Neural progenitor cell (in vitro differentiated cells): ENCODE measurements at regions not wholly inside any gene's neighbourhood (a gene's known extent, or its start where the extent isn't known, plus 50 kb on each side); places are given as distances from the start of the nearest gene placed in this dataset.

Experiments
- DNase-seq: peaks from one replicate; pipeline ENCODE4 v3.0.0-alpha.2; 2016; ENCODE audit warnings: low spot score
- H2AFZ ChIP-seq: fragments of 200-600 bp; sonication (generic); replicated peaks from 2 replicates; pipeline ENCODE4 v1.6.1; 2016; ENCODE audit warnings: antibody characterized with exemption
- H3F3A ChIP-seq: fragments of 200-600 bp; sonication (generic); 2 replicates; pipeline ENCODE4 v1.6.1; 2016; ENCODE audit warnings: antibody characterized with exemption, low read depth
- H3K27ac ChIP-seq: fragments of 200-600 bp; sonication (generic); 2 replicates; pipeline ENCODE4 v1.5.1; 2016; ENCODE audit warnings: mild to moderate bottlenecking
- H3K27me3 ChIP-seq: fragments of 200-600 bp; sonication (generic); 2 replicates; pipeline ENCODE4 v1.6.1; 2016; ENCODE audit warnings: mild to moderate bottlenecking, moderate library complexity
- H3K36me3 ChIP-seq: fragments of 200-600 bp; sonication (generic); 2 replicates; pipeline ENCODE4 v1.5.1; 2016
- H3K4me1 ChIP-seq: fragments of 200-600 bp; sonication (generic); 2 replicates; pipeline ENCODE4 v1.6.1; 2016; ENCODE audit warnings: mixed run types
- H3K4me2 ChIP-seq: fragments of 200-600 bp; sonication (generic); 2 replicates; pipeline ENCODE4 v1.6.1; 2016
- H3K4me3 ChIP-seq: fragments of 200-600 bp; sonication (generic); 2 replicates; pipeline ENCODE4 v1.5.1; 2016
- H3K79me2 ChIP-seq: fragments of 200-600 bp; sonication (generic); 2 replicates; pipeline ENCODE4 v1.6.1; 2016; ENCODE audit warnings: low read depth
- H3K9ac ChIP-seq: fragments of 200-600 bp; sonication (generic); 2 replicates; pipeline ENCODE4 v1.6.1; 2016
- H3K9me3 ChIP-seq: fragments of 200-600 bp; sonication (generic); 2 replicates; pipeline ENCODE4 v1.5.1; 2016; ENCODE audit warnings: low read depth
- H4K20me1 ChIP-seq: fragments of 200-600 bp; sonication (generic); 2 replicates; pipeline ENCODE4 v1.6.1; 2016; ENCODE audit warnings: low read depth
- H3K27ac Mint-ChIP-seq: 3 replicates; pipeline ENCODE4 v1.8.0; 2021; ENCODE audit warnings: mixed read lengths
- H3K27me3 Mint-ChIP-seq: 2 replicates; pipeline ENCODE4 v1.8.0; 2022; ENCODE audit warnings: low read depth, mild to moderate bottlenecking, inconsistent platforms, moderate library complexity, mixed read lengths; ENCODE audit not compliant: insufficient read depth
- H3K36me3 Mint-ChIP-seq: 3 replicates; pipeline ENCODE4 v1.8.0; 2021; ENCODE audit warnings: mixed read lengths
- H3K4me1 Mint-ChIP-seq: 3 replicates; pipeline ENCODE4 v1.8.0; 2021; ENCODE audit warnings: mixed read lengths
- H3K4me3 Mint-ChIP-seq: 3 replicates; pipeline ENCODE4 v1.8.0; 2021; ENCODE audit warnings: mild to moderate bottlenecking, moderate library complexity, mixed read lengths
- H3K9me3 Mint-ChIP-seq: 3 replicates; pipeline ENCODE4 v1.8.0; 2020; ENCODE audit warnings: mixed read lengths
- CTCF ChIP-seq: fragments of 200-600 bp; sonication (generic); IDR thresholded peaks from 2 replicates; pipeline ENCODE4 v1.5.1; 2017; ENCODE audit warnings: antibody characterized with exemption, mild to moderate bottlenecking
- EZH2 ChIP-seq: fragments of 200-600 bp; sonication (generic); IDR thresholded peaks from 2 replicates; pipeline ENCODE4 v1.6.1; 2017; ENCODE audit warnings: antibody characterized with exemption, mild to moderate bottlenecking, moderate library complexity
- EZH2phosphoT487 ChIP-seq: fragments of 200-600 bp; sonication (generic); IDR thresholded peaks from 2 replicates; pipeline ENCODE4 v1.6.1; 2017; ENCODE audit warnings: antibody characterized with exemption

GRCh38 chr5:168011096-168011495 is 280.3 kb upstream of the WWC1 start:
- no peaks in the 10 kb centered on the region for H3K9me3 Mint-ChIP-seq
- H3K4me1 Mint-ChIP-seq, result peaks cover 49% of the 10 kb centered on the region
- Histone ChIP-seq H3F3A (no peaks in the 10 kb centered on the region), H3K27ac (no peak overlapping the region), H3K9ac (no peak overlapping the region), H3K27me3 (no peaks in the 10 kb centered on the region), H4K20me1 (no peaks in the 10 kb centered on the region), H3K4me1 (peaks cover 5% of the 10 kb centered on the region), H3K36me3 (no peaks in the 10 kb centered on the region), H3K4me2 (no peak overlapping the region), H2AFZ (no peak overlapping the region), H3K9me3 (no peaks in the 10 kb centered on the region), H3K79me2 (no peaks in the 10 kb centered on the region), H3K4me3 (no peak overlapping the region)
- peaks cover 7% of the 10 kb centered on the region for H3K36me3 Mint-ChIP-seq
- no peak overlapping the region for H3K4me3 Mint-ChIP-seq
- H3K27me3 Mint-ChIP-seq, result no peaks in the 10 kb centered on the region
- TF ChIP-seq EZH2 (no peak), CTCF (no peak)
- no peak for DNase-seq
- H3K27ac Mint-ChIP-seq, result no peak overlapping the region

- Mint-ChIP-seq H3K27me3 (no peaks in the 10 kb centered on the region), H3K27ac (no peak overlapping the region), H3K4me3 (no peak overlapping the region), H3K36me3 (peaks cover 4% of the 10 kb centered on the region), H3K9me3 (no peaks in the 10 kb centered on the region), H3K4me1 (peaks cover 47% of the 10 kb centered on the region)
- DNase-seq, result no peak
- H3K27ac ChIP-seq, result no peak overlapping the region
- H3K9ac ChIP-seq, result no peak overlapping the region
- H3K4me2 ChIP-seq, result no peak overlapping the region
- no peaks in the 10 kb centered on the region for H4K20me1 ChIP-seq
- no peak overlapping the region for H2AFZ ChIP-seq
- no peak overlapping the region for H3K4me3 ChIP-seq
- H3K4me1 ChIP-seq, result peaks cover 5% of the 10 kb centered on the region
- no peaks in the 10 kb centered on the region for H3K27me3 ChIP-seq
- no peaks in the 10 kb centered on the region for H3F3A ChIP-seq
- H3K79me2 ChIP-seq, result no peaks in the 10 kb centered on the region
- TF ChIP-seq EZH2 (no peak), CTCF (no peak), EZH2phosphoT487 (no peak)
- no peaks in the 10 kb centered on the region for H3K9me3 ChIP-seq
- no peaks in the 10 kb centered on the region for H3K36me3 ChIP-seq
These were observed 279.4 kb upstream of the WWC1 start for GRCh38 chr5:168012006-168012405.

GRCh38 chr5:168013546-168013945 is 277.9 kb upstream of the WWC1 start:
- Histone ChIP-seq H3K4me3 (no peak overlapping the region), H2AFZ (peak overlapping the region; percentile 10), H3K9ac (no peak overlapping the region), H4K20me1 (no peaks in the 10 kb centered on the region), H3K79me2 (no peaks in the 10 kb centered on the region), H3F3A (no peaks in the 10 kb centered on the region), H3K27ac (no peak overlapping the region), H3K4me2 (no peak overlapping the region), H3K27me3 (no peaks in the 10 kb centered on the region), H3K36me3 (no peaks in the 10 kb centered on the region), H3K9me3 (no peaks in the 10 kb centered on the region), H3K4me1 (peaks cover 5% of the 10 kb centered on the region)
- DNase-seq, result no peak
- H3K9me3 Mint-ChIP-seq, result no peaks in the 10 kb centered on the region
- TF ChIP-seq CTCF (no peak), EZH2phosphoT487 (no peak), EZH2 (no peak)
- peaks cover 50% of the 10 kb centered on the region for H3K4me1 Mint-ChIP-seq
- no peaks in the 10 kb centered on the region for H3K27me3 Mint-ChIP-seq
- peaks cover 4% of the 10 kb centered on the region for H3K36me3 Mint-ChIP-seq
- H3K4me3 Mint-ChIP-seq, result no peak overlapping the region
- peak overlapping the region; percentile 22 for H3K27ac Mint-ChIP-seq
